WTC11 (cell line): ENCODE measurements at regions not wholly inside any gene's neighbourhood (a gene's known extent, or its start where the extent isn't known, plus 50 kb on each side); places are given as distances from the start of the nearest gene placed in this dataset.

ENCODE experiments used
- CTCF ChIP-seq: fragments of 200-600 bp; IDR thresholded peaks from 2 replicates; pipeline ENCODE4 v1.8.0; 2022; ENCODE audit warnings: antibody characterized with exemption
- FOXP1 ChIP-seq: sonication (generic); formaldehyde crosslinking; IDR thresholded peaks from 2 replicates; pipeline ENCODE4 v1.8.0; 2022; ENCODE audit warnings: missing genetic modification reagents, mild to moderate bottlenecking, moderate library complexity, borderline replicate concordance
- NFE2L1 ChIP-seq: sonication (generic); formaldehyde crosslinking; IDR thresholded peaks from 2 replicates; pipeline ENCODE4 v1.8.1; 2023; ENCODE audit warnings: missing genetic modification reagents

GRCh38 chr9:29685531-29685930 lies 2112.2 kb upstream of the C9orf72 start:
- no peak for TF ChIP-seq CTCF
- TF ChIP-seq FOXP1 (CRISPR knock-in tag) = no peak
- no peak for TF ChIP-seq NFE2L1 (CRISPR knock-in tag)
